H4 (cell line): ENCODE measurements at regions not wholly inside any gene's neighbourhood (a gene's known extent, or its start where the extent isn't known, plus 50 kb on each side); places are given as distances from the start of the nearest gene placed in this dataset.
A peak's percentile ranks its signal among the peaks of the same experiment; 100 is the strongest.

Source experiments
- DNase-seq: peaks from one replicate; pipeline ENCODE4 v3.0.0-alpha.2; 2015; ENCODE audit warnings: low spot score

- peak; percentile 16 for DNase-seq
Measured at GRCh38 chr11:91247009-91247735, 977.4 kb upstream of the FAT3 start.

- no peak for DNase-seq
Measured at GRCh38 chr11:91244912-91245311, 979.7 kb upstream of the FAT3 start.

GRCh38 chr11:91243630-91244029 lies 981.0 kb upstream of the FAT3 start:
- DNase-seq = peak; percentile 24

GRCh38 chr11:91243051-91243450 lies 981.6 kb upstream of the FAT3 start:
- DNase-seq = peak; percentile 30

- no peak for DNase-seq
Measured at GRCh38 chr11:91241226-91241625, 983.4 kb upstream of the FAT3 start.

- DNase-seq = no peak
Measured at GRCh38 chr11:91239359-91239758, 985.3 kb upstream of the FAT3 start.

GRCh38 chr11:91231226-91231625 lies 993.4 kb upstream of the FAT3 start:
- no peak for DNase-seq

GRCh38 chr11:91230647-91231046 lies 994.0 kb upstream of the FAT3 start:
- DNase-seq = no peak

- DNase-seq = no peak
Measured at GRCh38 chr11:91222830-91223229, 1000.0 kb upstream of the CHORDC1 start.

- no peak for DNase-seq
Measured at GRCh38 chr11:91220476-91221202, 997.8 kb upstream of the CHORDC1 start.

GRCh38 chr11:91219535-91219934 lies 996.7 kb upstream of the CHORDC1 start:
- DNase-seq = no peak

GRCh38 chr11:91209751-91210150 lies 986.9 kb upstream of the CHORDC1 start:
- DNase-seq = no peak

GRCh38 chr11:91209306-91209705 lies 986.5 kb upstream of the CHORDC1 start:
- no peak for DNase-seq

- no peak for DNase-seq
Measured at GRCh38 chr11:91199866-91200265, 977.0 kb upstream of the CHORDC1 start.

GRCh38 chr11:91194546-91194945 lies 971.7 kb upstream of the CHORDC1 start:
- no peak for DNase-seq

GRCh38 chr11:91188484-91188883 lies 965.6 kb upstream of the CHORDC1 start:
- DNase-seq = no peak

- DNase-seq = no peak
Measured at GRCh38 chr11:91187314-91187713, 964.5 kb upstream of the CHORDC1 start.

GRCh38 chr11:91178366-91178765 lies 955.5 kb upstream of the CHORDC1 start:
- no peak for DNase-seq

- no peak for DNase-seq
Measured at GRCh38 chr11:91174734-91175133, 951.9 kb upstream of the CHORDC1 start.

GRCh38 chr11:91174193-91174592 lies 951.3 kb upstream of the CHORDC1 start:
- no peak for DNase-seq

- peak; percentile 3 for DNase-seq
Measured at GRCh38 chr11:91173701-91174100, 950.9 kb upstream of the CHORDC1 start.

- no peak for DNase-seq
Measured at GRCh38 chr11:91170711-91171110, 947.9 kb upstream of the CHORDC1 start.

GRCh38 chr11:91164452-91164822 lies 941.6 kb upstream of the CHORDC1 start:
- DNase-seq = no peak
